ENCODE measurements at regions not wholly inside any gene's neighbourhood (a gene's known extent, or its start where the extent isn't known, plus 50 kb on each side); places are given as distances from the start of the nearest gene placed in this dataset.

GRCh38 chr6:168725802-168726201 lies 284.8 kb downstream of the SMOC2 start:
- TF ChIP-seq ZNF274 (IDR thresholded peaks at IDR 0.05; ENCODE audit: low read depth, low read length): no peak
- no peak for TF ChIP-seq SUZ12 (IDR thresholded peaks at IDR 0.05; ENCODE audit: extremely low read depth, insufficient read depth, insufficient read length)
- TF ChIP-seq YY1 (IDR thresholded peaks at IDR 0.05; ENCODE audit: insufficient read depth, insufficient read length): no peak
